Vagina (tissue), 2 donors: ENCODE measurements at regions not wholly inside any gene's neighbourhood (a gene's known extent, or its start where the extent isn't known, plus 50 kb on each side); places are given as distances from the start of the nearest gene placed in this dataset.
"Not testable (repeated sequence)": the region's sequence is repeated elsewhere in the genome, so short reads cannot be mapped to it uniquely, and the experiment has no call there.

Source experiments
- DNase-seq, 2 donors: peaks; one replicate each; pipeline ENCODE4 v3.0.0-alpha.2; 2017; ENCODE audit errors: extremely low spot score in 2 of 2
- H3K27ac ChIP-seq: fragments of 200-600 bp; sonication (generic); one replicate; pipeline ENCODE4 v1.5.1; 2019
- H3K27me3 ChIP-seq: fragments of 200-600 bp; sonication (generic); one replicate; pipeline ENCODE4 v1.5.1; 2019
- H3K36me3 ChIP-seq, 2 donors: fragments of 200-600 bp; sonication (generic); one replicate each; pipeline ENCODE4 v1.5.1; 2017 to 2019
- H3K4me1 ChIP-seq: fragments of 200-600 bp; sonication (generic); one replicate; pipeline ENCODE4 v1.5.1; 2019
- H3K4me3 ChIP-seq, 2 donors: fragments of 200-600 bp; sonication (generic); 1 replicate in 1 of 2; 2 replicates in 1 of 2; pipeline ENCODE4 v1.5.1; 2016 to 2019
- H3K9me3 ChIP-seq: fragments of 200-600 bp; sonication (generic); one replicate; pipeline ENCODE4 v1.5.1; 2019
- CTCF ChIP-seq, 3 experiments: fragments of 450-650 bp in 2 of 3; fragments of 200-600 bp in 1 of 3; sonication (generic) in 1 of 3; IDR thresholded peaks; one replicate each; pipeline ENCODE4 v1.5.1; 2017 to 2019; ENCODE audit warnings: antibody characterized with exemption in 3 of 3, mild to moderate bottlenecking in 2 of 3, moderate library complexity in 2 of 3
- POLR2A ChIP-seq, 2 donors: fragments of 450-650 bp; IDR thresholded peaks; one replicate each; pipeline ENCODE4 v1.6.1; 2017; ENCODE audit warnings: antibody characterized with exemption in 2 of 2, mild to moderate bottlenecking in 2 of 2, moderate library complexity in 2 of 2
- POLR2AphosphoS5 ChIP-seq, 2 donors: sonication (generic); formaldehyde crosslinking; IDR thresholded peaks; one replicate each; pipeline ENCODE4 v1.9.0; 2017; ENCODE audit warnings: antibody characterized with exemption in 2 of 2, mild to moderate bottlenecking in 2 of 2, low read depth in 1 of 2; ENCODE audit not compliant: insufficient read depth in 1 of 2
- intact Hi-C: fragments of 100-400 bp; cut with DNase I; formaldehyde crosslinking; loops from one replicate; pipeline ENCODE4 v1.15.1; 2023

DNA sequence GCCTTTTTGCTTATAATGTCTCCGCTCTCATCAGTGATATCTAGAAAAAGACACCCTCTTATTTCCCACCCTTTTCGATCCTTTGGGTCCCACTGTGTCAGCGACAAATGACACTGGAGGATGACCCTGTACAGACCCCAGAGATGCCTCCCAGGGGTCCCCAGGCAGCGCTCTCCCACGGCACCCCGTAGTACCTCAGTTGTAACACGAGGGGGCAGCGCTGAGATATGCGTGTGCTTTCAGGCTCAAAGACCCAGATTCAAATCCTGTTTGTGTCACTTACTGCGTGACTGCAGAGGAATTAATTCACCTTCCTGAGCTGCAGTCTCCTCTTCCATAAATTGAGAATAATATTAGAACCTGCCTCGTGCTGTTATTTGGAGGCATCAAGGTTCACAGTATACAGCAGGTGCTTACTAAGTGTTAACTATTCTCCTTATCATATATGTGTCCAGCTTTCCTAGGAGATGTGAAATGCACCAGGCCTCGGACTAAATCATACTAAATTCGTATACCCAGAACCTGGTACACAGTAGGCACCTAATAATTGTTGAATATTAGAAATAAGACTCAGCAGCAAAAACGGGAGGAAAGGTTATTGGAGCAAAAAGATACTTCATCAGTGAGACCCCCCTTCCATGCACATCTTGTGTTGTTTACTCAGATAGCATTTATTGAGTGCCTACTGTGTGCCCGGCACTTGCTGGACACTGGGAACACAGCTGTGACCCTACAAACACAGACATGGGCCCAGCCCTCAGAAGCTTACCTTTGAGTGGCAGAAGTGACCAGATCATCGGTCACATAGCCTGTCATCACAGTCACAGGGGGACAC lies 99.9 kb downstream of the PHETA1 start:
- intact Hi-C loops, result no loop called here
- H3K4me3 ChIP-seq, result no peak overlapping the region
- TF ChIP-seq POLR2AphosphoS5 (IDR thresholded peaks at IDR 0.05; ENCODE audit: insufficient read depth in 1 of 2, low read depth in 1 of 2) (no peak), CTCF (IDR thresholded peaks at IDR 0.05) (no peak), POLR2A (IDR thresholded peaks at IDR 0.05) (no peak)
- no peak overlapping the region for H3K27ac ChIP-seq
- no peak for DNase-seq
- H3K27me3 ChIP-seq, result no peaks in the 10 kb centered on the region
- H3K36me3 ChIP-seq, result no peaks in the 10 kb centered on the region
- no peaks in the 10 kb centered on the region for H3K9me3 ChIP-seq
- H3K4me1 ChIP-seq, result no peaks in the 10 kb centered on the region

DNA sequence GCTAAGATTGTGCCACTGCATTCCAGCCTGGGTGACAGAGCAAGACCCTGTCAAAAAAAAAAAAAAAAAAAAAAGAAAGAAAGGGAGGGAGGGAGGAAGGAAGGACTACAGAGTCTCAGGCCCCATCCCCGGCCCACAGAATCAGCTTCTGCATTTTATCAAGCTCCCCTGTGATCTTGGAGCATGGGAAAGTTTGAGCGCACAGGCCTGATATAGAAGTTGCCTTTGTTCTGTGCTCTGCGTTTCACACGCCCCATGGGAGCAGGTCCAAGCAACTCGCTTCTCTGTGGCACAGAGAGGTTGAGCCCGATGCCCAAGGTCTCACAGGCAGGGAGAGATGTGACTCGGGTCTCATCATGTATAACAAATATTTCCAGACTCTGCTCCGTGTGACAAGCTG lies 101.8 kb downstream of the PHETA1 start:
- Histone ChIP-seq H3K9me3 (no peaks in the 10 kb centered on the region), H3K27ac (no peak overlapping the region), H3K4me1 (no peaks in the 10 kb centered on the region), H3K36me3 (no peaks in the 10 kb centered on the region), H3K27me3 (no peaks in the 10 kb centered on the region), H3K4me3 (no peak overlapping the region)
- TF ChIP-seq POLR2A (IDR thresholded peaks at IDR 0.05) (no peak), CTCF (IDR thresholded peaks at IDR 0.05) (no peak), POLR2AphosphoS5 (IDR thresholded peaks at IDR 0.05; ENCODE audit: insufficient read depth in 1 of 2, low read depth in 1 of 2) (no peak)
- intact Hi-C loops, result no loop called here
- DNase-seq, result no peak

GRCh38 chr12:111261911-111262676 lies 106.8 kb downstream of the PHETA1 start:
- Histone ChIP-seq H3K27me3 (no peaks in the 10 kb centered on the region), H3K27ac (no peak overlapping the region), H3K4me1 (no peaks in the 10 kb centered on the region), H3K4me3 (no peak overlapping the region), H3K36me3 (no peaks in the 10 kb centered on the region), H3K9me3 (no peaks in the 10 kb centered on the region)
- intact Hi-C loops, result no loop called here
- no peak for TF ChIP-seq POLR2A (IDR thresholded peaks at IDR 0.05)
- no peak for TF ChIP-seq CTCF (IDR thresholded peaks at IDR 0.05)
- no peak for TF ChIP-seq POLR2AphosphoS5 (IDR thresholded peaks at IDR 0.05; ENCODE audit: insufficient read depth in 1 of 2, low read depth in 1 of 2)
- DNase-seq, result no peak

DNA sequence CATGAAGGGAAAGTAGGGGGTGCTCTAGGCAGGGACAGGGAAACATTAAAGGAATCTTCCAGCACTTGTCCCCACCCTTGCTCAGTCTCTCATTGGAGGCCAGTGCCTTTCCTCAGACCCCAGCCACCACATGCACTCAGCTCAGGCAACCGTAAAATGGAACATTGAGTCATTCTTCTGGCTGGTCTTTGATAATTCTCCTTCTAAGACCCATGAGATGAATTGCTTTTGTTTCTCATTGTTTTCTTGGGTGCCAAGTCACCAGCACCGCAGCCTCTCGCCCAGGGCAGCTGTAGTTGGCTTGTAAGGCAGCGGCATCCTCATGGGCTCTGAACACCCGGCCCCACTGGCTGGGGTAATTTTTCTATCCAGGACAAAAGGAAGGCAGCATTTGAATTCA lies 108.2 kb downstream of the PHETA1 start:
- H3K27me3 ChIP-seq, result no peaks in the 10 kb centered on the region
- no peaks in the 10 kb centered on the region for H3K9me3 ChIP-seq
- H3K4me1 ChIP-seq, result no peaks in the 10 kb centered on the region
- TF ChIP-seq POLR2AphosphoS5 (IDR thresholded peaks at IDR 0.05; ENCODE audit: insufficient read depth in 1 of 2, low read depth in 1 of 2), result no peak
- TF ChIP-seq POLR2A (IDR thresholded peaks at IDR 0.05), result no peak
- no peak for TF ChIP-seq CTCF (IDR thresholded peaks at IDR 0.05)
- H3K27ac ChIP-seq, result no peak overlapping the region
- no peaks in the 10 kb centered on the region for H3K36me3 ChIP-seq
- intact Hi-C loops, result no loop called here
- DNase-seq, result no peak
- no peak overlapping the region for H3K4me3 ChIP-seq

DNA sequence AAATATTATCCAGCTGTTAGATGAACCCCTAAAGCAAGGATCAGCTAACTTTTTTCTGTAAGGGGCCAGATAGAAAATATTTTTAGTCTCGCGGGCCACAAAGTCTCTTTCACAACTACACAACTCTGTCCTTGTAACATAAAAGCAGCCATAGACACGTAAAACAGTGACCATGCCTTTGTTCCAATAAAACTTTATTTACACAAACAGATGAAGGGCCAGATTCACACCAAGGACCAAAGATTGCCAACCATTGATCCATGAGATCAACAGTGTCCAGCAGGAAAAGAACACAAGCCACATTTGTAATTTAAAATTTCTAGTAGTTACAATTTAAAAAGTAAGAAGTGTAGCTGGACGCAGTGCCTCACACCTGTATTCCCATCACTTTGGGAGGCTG lies 109.7 kb downstream of the PHETA1 start:
- no peak for DNase-seq
- Histone ChIP-seq H3K36me3 (no peaks in the 10 kb centered on the region), H3K9me3 (no peaks in the 10 kb centered on the region), H3K4me1 (no peaks in the 10 kb centered on the region), H3K4me3 (no peak overlapping the region), H3K27ac (no peak overlapping the region), H3K27me3 (no peaks in the 10 kb centered on the region)
- TF ChIP-seq CTCF (IDR thresholded peaks at IDR 0.05), result no peak
- TF ChIP-seq POLR2AphosphoS5 (IDR thresholded peaks at IDR 0.05; ENCODE audit: insufficient read depth in 1 of 2, low read depth in 1 of 2), result no peak
- no peak for TF ChIP-seq POLR2A (IDR thresholded peaks at IDR 0.05)
- intact Hi-C loops, result no loop called here

DNA sequence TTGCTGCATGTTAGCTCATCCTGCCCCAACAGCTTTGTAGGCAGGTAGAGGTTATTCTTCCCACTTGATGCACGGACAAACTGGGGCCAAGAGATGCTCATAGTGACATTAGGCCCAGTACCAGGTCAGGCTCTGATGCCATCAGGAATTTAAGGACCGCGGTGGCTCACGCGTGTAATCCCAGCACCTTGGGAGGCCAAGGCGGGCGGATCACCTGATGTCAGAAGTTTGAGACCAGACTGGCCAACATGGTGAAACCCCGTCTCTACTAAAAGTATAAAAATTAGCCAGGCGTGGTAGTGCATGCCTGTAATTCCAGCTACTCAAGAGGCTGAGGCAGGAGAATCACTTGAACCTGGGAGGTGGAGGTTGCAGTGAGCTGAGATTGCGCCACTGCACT lies 110.8 kb downstream of the PHETA1 start:
- H3K27me3 ChIP-seq, intact Hi-C loops, H3K9me3 ChIP-seq, H3K4me3 ChIP-seq, DNase-seq, H3K36me3 ChIP-seq, H3K4me1 ChIP-seq, H3K27ac ChIP-seq: not testable (repeated sequence)
